ENCODE measurements at regions not wholly inside any gene's neighbourhood (a gene's known extent, or its start where the extent isn't known, plus 50 kb on each side); places are given as distances from the start of the nearest gene placed in this dataset.

- no peak for DNase-seq (ENCODE audit: low read depth in 1 of 2, low spot score in 1 of 2)
- H3K27me3 ChIP-seq (ENCODE audit: insufficient read depth, poor library complexity, severe bottlenecking) = peaks cover 5% of the 10 kb centered on the region
- TF ChIP-seq POLR2AphosphoS5 (IDR thresholded peaks at IDR 0.05; ENCODE audit: low read depth) (no peak), CTCF (IDR thresholded peaks at IDR 0.05; ENCODE audit: insufficient read depth, low read length) (no peak), REST (IDR thresholded peaks at IDR 0.05; ENCODE audit: insufficient replicate concordance, low read depth) (no peak), GABPA (IDR thresholded peaks at IDR 0.05; ENCODE audit: low read depth) (no peak), SPI1 (IDR thresholded peaks at IDR 0.05; ENCODE audit: borderline replicate concordance, low read depth) (no peak)
- H3K27ac ChIP-seq (replicated peaks) = no peak overlapping the region
- no peak overlapping the region for H3K4me3 ChIP-seq (replicated peaks; ENCODE audit: insufficient read depth, low read length)
Measured at GRCh38 chr20:57909763-57910331, 200.0 kb upstream of the PMEPA1 start.

GRCh38 chr20:57908704-57909630 is 199.2 kb upstream of the PMEPA1 start:
- DNase-seq (ENCODE audit: low read depth in 1 of 2, low spot score in 1 of 2) = no peak
- TF ChIP-seq GABPA (IDR thresholded peaks at IDR 0.05; ENCODE audit: low read depth) (no peak), REST (IDR thresholded peaks at IDR 0.05; ENCODE audit: insufficient replicate concordance, low read depth) (no peak), POLR2AphosphoS5 (IDR thresholded peaks at IDR 0.05; ENCODE audit: low read depth) (no peak), SPI1 (IDR thresholded peaks at IDR 0.05; ENCODE audit: borderline replicate concordance, low read depth) (no peak), CTCF (IDR thresholded peaks at IDR 0.05; ENCODE audit: insufficient read depth, low read length) (no peak)
- H3K27me3 ChIP-seq (ENCODE audit: insufficient read depth, poor library complexity, severe bottlenecking) = peaks cover 10% of the 10 kb centered on the region
- H3K4me3 ChIP-seq (replicated peaks; ENCODE audit: insufficient read depth, low read length) = no peak overlapping the region
- H3K27ac ChIP-seq (replicated peaks) = no peak overlapping the region

- DNase-seq (ENCODE audit: low read depth in 1 of 2, low spot score in 1 of 2) = no peak
- Histone ChIP-seq H3K27me3 (ENCODE audit: insufficient read depth, poor library complexity, severe bottlenecking) (peaks cover 10% of the 10 kb centered on the region), H3K27ac (replicated peaks) (no peak overlapping the region), H3K4me3 (replicated peaks; ENCODE audit: insufficient read depth, low read length) (no peak overlapping the region)
- TF ChIP-seq SPI1 (IDR thresholded peaks at IDR 0.05; ENCODE audit: borderline replicate concordance, low read depth) (no peak), REST (IDR thresholded peaks at IDR 0.05; ENCODE audit: insufficient replicate concordance, low read depth) (no peak), GABPA (IDR thresholded peaks at IDR 0.05; ENCODE audit: low read depth) (no peak), CTCF (IDR thresholded peaks at IDR 0.05; ENCODE audit: insufficient read depth, low read length) (no peak), POLR2AphosphoS5 (IDR thresholded peaks at IDR 0.05; ENCODE audit: low read depth) (no peak)
Measured at GRCh38 chr20:57908226-57908625, 198.4 kb upstream of the PMEPA1 start.
